ENCODE measurements at regions not wholly inside any gene's neighbourhood (a gene's known extent, or its start where the extent isn't known, plus 50 kb on each side); places are given as distances from the start of the nearest gene placed in this dataset.
A peak's percentile ranks its signal among the peaks of the same experiment; 100 is the strongest.
"Not testable (repeated sequence)": the region's sequence is repeated elsewhere in the genome, so short reads cannot be mapped to it uniquely, and the experiment has no call there.

- DNase-seq (ENCODE audit: low spot score) = peak; percentile 71
These were observed 401.1 kb downstream of the CD83 start for GRCh38 chr6:14518515-14519217.

- no peak for DNase-seq (ENCODE audit: low spot score)
These were observed 402.5 kb downstream of the CD83 start for GRCh38 chr6:14520029-14520428.

DNA sequence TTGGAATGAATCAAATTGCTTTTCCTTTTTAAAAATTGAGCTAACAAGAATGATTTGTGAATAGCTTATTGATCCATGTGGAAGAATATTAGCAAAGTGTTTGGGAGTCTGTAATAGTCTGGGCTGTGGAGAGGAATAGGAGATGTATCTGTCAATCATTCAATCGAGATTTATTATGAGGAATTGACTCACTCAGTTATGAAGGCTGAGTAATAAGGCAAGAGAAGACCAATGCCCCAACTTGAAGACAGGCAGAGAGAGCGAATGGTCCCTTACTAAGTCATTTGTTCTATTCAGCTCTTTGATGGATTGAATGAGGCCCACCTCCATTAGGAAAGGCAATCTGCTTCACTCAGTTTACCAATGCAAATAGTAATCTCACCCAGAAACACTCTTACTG is 403.0 kb downstream of the CD83 start:
- no peak for DNase-seq (ENCODE audit: low spot score)

- DNase-seq (ENCODE audit: low spot score) = no peak
These were observed 403.6 kb downstream of the CD83 start for GRCh38 chr6:14521141-14521540.

DNA sequence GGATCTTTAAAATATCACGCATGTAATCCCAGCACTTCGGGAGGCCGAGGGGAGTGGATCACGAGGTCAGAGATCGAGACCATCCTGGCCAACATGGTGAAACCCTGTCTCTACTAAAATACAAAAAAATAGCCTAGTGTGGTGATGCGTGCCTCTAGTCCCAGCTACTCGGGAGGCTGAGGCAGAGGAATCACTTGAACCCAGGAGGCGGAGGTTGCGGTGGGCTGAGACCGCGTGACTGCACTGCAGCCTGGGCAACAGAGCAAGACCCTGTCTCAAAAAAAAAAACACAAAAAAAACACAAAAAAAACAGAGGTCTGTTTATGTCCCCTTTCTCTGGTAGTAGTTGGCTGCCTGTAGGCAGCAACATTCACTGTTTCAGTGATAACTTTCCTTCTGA is 404.3 kb downstream of the CD83 start:
- DNase-seq (ENCODE audit: low spot score) = not testable (repeated sequence)

DNA sequence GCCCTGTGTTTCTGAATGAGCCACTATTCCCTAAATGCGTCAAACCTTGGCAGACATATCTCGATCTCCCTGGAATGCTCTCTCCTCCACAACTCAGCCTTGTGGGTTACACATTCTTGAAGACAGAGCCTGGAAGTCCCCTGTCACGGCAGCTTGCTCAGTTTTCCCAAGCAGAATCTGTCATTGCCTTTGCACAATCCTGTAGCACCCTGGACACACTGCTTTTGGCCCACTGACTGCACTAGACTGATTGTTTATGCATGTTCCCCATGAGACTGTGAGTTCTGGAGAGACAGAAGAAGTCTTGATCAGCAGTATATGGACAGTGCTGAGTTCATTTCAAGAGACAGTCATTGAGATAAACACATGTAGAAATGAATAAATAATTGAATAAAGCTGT is 406.7 kb downstream of the CD83 start:
- DNase-seq (ENCODE audit: low spot score) = no peak

GRCh38 chr6:14530385-14530784 is 412.8 kb downstream of the CD83 start:
- no peak for DNase-seq (ENCODE audit: low spot score)

GRCh38 chr6:14533446-14533845 is 415.9 kb downstream of the CD83 start:
- peak; percentile 12 for DNase-seq (ENCODE audit: low spot score)

- no peak for DNase-seq (ENCODE audit: low spot score)
These were observed 419.5 kb downstream of the CD83 start for GRCh38 chr6:14537030-14537429.

DNA sequence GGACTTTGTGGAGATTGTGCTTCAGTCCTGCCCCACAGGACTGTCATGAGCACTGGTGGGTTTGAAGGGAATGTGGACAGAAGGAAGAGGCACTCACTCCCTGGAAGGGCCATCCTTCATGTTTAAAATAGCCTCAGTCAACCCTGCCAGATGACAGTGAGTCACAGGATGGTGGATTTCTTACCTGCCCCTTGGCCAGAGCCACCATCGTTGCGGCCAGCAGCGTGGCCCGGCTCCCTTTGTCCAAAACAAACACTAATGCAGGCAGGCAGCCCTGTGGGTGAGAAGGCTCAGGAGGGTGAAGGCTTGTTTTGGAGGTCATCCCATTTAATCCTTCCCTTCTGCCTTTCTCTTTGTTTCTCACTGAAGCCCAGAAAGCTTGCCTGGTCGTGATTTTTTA is 422.7 kb downstream of the CD83 start:
- DNase-seq (ENCODE audit: low spot score) = no peak

DNA sequence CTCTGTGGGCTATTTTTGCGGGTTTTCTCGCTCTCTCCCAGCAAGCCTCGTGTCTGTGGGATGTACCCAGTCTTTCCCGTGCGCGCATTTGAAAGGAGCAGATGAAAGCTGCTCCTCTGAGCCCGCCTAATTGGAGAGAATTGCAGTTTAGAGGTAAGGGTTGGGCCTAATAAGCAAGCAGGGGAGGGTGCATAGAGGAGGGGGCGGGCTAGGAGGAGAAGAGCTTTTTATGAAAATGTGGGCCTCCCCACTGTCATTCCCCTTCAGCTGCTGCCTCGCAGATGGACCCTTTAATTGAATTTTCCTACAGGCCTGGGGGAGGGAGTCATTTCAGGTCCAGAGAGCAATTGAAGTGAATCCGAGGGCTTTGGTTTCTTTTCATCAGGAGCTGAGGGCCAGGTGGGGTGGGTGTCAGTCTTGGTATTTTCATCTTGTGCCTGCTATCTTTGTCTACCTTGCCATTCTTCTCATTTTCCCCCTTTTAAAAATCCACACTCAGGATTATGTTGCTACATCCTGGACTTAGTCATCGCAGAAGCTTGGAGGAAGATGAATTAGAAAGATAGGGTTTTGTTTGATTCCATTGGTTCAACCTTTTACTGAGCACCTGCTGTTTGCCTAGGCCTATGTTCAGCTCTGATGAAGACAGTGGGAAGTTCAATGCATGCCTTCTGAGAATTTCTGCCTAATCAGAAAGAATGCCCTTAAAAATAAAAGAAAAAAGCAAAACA is 423.4 kb downstream of the CD83 start:
- no peak for DNase-seq (ENCODE audit: low spot score)

- peak; percentile 7 for DNase-seq (ENCODE audit: low spot score)
These were observed 425.2 kb downstream of the CD83 start for GRCh38 chr6:14542670-14543366.

DNA sequence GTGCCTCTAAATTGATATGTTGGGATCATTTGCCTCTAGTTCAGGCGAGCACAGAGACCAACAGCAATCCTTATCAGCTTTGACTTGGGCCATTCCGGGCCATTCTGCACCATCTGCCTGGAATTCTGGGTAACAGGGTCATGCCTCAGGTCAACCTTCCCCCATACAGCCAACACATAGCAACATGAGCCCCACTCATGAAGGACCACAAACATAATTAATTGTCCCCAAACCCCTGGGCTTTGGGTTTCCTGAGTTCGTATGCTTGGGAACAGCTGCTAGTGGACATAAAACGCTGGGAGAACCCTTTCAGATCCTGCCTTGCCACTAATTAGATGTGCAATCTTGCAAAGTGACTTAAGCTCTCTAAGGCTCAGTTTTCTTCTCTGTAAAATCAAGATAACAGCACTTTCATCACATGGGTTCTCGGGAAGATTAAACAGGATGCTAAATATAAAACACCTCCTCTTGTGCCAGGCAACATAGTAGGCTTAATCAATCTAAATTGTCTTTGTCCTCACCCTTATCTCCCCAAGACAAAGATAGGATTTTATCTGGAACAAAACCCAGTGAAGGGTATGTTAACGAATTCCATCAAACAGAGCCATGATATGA is 426.5 kb downstream of the CD83 start:
- DNase-seq (ENCODE audit: low spot score) = no peak

DNA sequence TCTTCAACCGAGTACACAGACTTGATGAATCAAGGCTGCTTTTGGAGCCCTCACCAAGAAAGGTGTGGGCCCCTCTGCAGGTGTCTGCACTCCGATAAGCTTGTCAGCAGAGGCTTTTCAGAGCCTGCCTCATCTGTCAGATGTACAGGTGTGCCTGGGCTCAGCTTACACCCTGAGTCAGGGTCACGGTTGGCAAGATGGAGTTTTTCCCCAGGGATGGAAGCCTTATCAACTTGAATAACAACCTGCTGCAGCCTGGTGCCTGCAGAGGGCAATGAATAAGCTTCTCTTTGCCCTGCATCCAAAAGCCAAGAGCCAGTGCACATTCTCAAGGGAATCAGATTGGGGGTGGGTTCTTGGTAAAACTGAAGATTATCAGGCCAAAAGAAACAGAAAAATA is 427.1 kb downstream of the CD83 start:
- DNase-seq (ENCODE audit: low spot score) = no peak

DNA sequence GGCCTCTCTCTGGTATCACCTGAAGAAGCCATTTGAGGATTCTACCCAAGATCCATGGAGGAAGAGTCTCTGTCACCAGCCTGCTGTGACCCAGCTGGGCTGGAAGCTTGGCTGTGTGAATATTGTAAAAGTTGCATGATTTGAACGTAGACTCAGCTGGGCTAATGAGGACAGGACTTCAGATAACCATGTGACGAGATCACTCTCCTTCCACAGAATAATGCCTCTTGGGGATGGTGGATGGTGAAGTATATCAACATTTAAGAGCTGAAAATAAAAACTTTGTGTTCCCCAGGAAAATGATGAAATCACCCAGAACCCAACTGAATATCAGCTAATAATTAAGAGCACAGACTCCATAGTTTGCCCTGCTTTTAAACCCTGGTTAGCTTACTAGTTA is 427.9 kb downstream of the CD83 start:
- DNase-seq (ENCODE audit: low spot score) = no peak

DNA sequence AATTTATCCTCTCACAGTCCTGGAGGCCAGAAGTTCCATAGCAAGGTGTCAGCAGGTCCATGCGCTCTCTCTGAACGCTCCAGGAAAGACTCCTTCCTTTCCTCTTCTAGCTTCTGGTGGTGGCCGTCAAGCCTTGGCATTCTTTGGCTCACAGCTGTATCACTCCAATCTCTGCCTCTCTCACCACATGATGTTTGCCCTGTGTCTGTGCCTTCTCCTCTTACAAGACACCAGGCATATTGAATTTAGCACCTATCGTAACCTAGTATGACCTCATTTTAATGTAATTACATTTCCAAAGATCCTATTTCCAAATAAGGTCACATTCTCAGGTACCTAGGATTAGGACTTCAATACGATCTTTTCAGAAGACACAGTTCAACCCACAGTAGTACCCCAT is 428.5 kb downstream of the CD83 start:
- DNase-seq (ENCODE audit: low spot score) = no peak

DNA sequence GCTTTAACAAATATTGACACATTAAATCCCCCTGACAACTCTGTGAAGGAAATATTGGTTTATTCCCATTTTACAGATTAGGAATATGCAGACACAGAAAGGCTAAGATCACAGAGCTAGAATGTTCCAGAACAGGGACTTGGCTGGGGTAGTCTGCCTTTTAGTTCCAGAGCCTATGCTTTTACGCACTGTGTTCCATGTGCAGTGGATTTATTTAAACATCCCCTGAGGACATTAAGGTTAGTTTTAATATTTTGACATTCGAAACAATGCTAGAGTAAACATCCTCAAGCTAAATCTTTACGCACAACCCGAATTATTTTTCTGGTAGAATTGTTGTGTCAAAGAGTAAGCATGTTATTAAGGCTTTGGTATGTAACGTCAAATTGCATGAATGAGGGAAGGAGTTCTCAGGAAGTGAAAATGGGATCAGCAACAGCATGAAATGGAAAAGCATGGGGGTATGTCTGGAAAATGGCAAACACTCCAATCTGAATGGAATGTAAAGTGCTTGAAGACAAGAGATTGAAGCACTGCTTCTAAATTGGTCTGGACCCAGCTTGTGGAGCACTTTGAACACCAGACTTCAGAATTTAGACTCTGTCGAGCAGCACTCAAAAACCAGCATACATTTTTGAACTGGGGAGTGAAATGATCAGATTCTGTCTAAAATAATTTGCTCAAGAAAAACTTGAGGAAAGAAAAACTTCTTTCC is 429.9 kb downstream of the CD83 start:
- DNase-seq (ENCODE audit: low spot score) = no peak

DNA sequence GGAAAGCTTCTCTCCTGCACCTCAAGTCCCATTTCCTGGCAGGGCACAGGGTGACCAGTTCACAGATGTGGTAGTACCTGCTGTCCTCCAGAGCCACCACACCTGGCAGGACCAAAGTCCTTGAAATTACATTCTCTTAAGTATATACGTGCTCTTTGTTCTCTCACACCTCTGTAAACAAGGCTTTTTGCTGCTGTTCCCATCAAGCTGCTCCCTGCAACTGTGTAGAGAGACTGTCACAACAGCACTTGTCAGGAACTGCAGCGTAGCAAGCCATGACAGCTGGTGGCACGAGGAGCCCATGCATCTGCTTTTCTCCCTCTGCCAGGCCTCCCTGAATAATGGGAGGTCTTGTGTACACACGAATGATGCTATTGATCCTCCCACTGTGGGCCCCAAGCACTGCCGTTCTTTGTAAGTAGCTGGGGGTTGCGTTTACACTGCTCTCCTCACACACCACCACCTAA is 431.8 kb downstream of the CD83 start:
- no peak for DNase-seq (ENCODE audit: low spot score)

DNA sequence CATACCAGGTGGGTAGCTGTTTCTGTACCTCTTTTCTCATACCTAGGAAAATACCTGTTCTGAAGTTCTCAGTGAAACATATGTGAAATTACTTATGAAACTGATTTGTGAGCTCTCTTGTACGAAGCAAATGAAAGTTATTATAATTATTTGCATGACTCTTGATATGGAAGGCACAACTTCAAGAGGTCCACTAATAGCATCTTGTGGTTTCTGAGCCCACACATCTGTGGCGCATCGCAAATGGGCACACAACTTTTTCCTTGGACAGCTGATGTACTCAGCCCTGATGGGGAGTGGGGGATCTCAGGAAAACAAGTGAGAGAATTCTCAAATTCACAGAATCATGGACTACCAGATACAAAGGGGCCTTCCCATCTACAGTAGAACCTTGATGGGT is 432.3 kb downstream of the CD83 start:
- no peak for DNase-seq (ENCODE audit: low spot score)

- DNase-seq (ENCODE audit: low spot score) = no peak
These were observed 432.8 kb downstream of the CD83 start for GRCh38 chr6:14550410-14550809.

DNA sequence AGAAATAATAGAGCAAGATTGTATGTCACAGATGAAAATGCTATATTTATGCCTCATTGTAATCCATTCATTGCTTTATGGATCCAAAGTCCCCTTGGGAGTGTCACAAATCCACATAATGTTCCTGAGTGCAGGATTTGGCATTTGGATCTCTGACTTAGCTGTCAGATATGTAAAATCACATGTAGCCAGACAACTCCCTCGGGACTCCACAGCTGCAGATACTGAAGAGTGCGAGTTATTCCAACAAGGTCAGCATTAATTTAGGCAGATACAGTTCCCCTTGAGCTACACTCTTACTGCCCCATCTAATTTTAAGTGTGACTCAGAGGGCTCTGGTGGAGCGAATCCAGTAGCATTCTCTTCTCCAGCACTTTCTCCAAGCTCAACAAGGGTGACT is 433.2 kb downstream of the CD83 start:
- DNase-seq (ENCODE audit: low spot score) = peak; percentile 25

DNA sequence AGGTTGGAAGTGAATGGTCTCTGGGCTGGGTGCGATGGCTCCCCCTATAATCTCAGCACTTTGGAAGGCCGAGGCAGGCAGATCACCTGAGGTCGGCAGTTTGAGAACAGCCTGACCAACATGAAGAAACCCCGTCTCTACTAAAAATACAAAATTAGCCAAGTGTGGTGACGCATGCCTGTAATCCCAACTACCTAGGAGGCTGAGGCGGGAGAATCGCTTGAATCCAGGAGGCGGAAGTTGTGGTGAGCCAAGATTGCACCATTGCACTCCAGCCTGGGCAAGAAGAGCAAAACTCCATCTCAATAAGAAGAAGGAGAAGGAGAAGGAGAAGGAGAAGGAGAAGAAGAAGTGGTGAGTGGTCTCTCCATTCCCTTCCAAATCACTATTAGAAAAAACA is 434.0 kb downstream of the CD83 start:
- not testable (repeated sequence) for DNase-seq (ENCODE audit: low spot score)
